AG09319 (cell line): ENCODE measurements at regions not wholly inside any gene's neighbourhood (a gene's known extent, or its start where the extent isn't known, plus 50 kb on each side); places are given as distances from the start of the nearest gene placed in this dataset.
"Not testable (repeated sequence)": the region's sequence is repeated elsewhere in the genome, so short reads cannot be mapped to it uniquely, and the experiment has no call there.

Experiments used
- DNase-seq: peaks from one replicate; pipeline ENCODE4 v3.0.0-alpha.2; 2010; ENCODE audit warnings: low read depth; ENCODE audit errors: extremely low read depth
- TF ChIP-seq, protein P1 (sequence below): IDR thresholded peaks from 2 replicates; pipeline ENCODE4 v1.5.1; 2011; ENCODE audit warnings: low read depth, mild to moderate bottlenecking, inconsistent platforms, low read length, moderate library complexity

DNA sequence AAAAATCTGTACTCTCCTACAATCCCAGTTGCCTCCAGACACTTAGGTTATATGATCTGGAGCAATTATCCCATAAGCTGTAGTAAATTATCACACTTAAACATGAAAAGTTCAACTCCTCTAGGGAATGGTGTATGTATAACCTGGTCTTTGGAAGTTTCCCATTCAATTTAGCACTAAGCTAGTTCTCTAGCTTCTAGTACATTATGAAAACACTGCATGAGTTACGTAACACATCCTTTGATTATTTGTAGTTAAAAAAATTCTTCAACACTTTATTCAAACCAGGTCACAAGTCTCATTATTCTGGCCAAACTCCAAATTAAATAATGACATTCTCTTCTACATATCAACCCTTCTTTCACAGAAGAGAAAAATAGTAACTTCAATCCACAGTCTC lies 827.0 kb upstream of the ADAMTS5 start:
- TF ChIP-seq, protein P1, sequence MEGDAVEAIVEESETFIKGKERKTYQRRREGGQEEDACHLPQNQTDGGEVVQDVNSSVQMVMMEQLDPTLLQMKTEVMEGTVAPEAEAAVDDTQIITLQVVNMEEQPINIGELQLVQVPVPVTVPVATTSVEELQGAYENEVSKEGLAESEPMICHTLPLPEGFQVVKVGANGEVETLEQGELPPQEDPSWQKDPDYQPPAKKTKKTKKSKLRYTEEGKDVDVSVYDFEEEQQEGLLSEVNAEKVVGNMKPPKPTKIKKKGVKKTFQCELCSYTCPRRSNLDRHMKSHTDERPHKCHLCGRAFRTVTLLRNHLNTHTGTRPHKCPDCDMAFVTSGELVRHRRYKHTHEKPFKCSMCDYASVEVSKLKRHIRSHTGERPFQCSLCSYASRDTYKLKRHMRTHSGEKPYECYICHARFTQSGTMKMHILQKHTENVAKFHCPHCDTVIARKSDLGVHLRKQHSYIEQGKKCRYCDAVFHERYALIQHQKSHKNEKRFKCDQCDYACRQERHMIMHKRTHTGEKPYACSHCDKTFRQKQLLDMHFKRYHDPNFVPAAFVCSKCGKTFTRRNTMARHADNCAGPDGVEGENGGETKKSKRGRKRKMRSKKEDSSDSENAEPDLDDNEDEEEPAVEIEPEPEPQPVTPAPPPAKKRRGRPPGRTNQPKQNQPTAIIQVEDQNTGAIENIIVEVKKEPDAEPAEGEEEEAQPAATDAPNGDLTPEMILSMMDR = no peak
- DNase-seq = no peak

DNA sequence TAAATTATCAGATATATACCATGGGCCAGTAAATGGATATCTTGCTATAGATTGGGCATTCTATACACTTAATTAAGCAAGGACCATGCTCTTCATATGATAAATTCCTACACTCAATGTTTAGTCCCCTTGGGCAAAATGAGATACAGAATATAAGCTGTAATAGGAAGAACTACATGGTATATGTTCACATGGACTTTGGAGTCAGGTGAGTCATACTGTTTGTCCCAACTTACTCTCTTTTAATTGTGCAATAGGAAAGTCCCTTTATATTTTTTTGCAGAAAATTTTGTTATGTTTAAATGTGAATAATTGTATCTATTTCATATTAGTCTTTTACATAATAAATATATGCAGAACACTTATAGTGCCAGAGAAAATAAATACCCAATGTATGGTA lies 820.2 kb upstream of the ADAMTS5 start:
- no peak for DNase-seq
- TF ChIP-seq, protein P1 = no peak

DNA sequence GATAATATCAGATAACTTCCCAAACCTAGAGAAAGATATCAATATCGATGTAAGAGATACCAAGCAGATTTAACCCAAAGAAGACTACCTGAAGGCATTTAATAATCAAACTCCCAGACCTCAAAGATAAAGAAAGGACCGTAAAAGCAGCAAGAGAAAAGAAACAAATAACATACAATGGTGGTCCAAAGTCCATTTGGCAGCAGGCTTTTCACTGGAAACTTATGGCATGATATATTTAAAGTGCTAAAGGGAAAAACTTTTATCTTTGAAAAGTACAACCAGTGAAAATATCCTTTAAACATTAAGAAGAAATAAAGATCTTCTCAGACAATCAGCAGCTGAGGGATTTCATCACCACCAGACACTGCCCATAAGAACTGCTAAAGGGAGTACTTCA lies 812.7 kb upstream of the ADAMTS5 start:
- DNase-seq = no peak
- TF ChIP-seq, protein P1 = no peak

DNA sequence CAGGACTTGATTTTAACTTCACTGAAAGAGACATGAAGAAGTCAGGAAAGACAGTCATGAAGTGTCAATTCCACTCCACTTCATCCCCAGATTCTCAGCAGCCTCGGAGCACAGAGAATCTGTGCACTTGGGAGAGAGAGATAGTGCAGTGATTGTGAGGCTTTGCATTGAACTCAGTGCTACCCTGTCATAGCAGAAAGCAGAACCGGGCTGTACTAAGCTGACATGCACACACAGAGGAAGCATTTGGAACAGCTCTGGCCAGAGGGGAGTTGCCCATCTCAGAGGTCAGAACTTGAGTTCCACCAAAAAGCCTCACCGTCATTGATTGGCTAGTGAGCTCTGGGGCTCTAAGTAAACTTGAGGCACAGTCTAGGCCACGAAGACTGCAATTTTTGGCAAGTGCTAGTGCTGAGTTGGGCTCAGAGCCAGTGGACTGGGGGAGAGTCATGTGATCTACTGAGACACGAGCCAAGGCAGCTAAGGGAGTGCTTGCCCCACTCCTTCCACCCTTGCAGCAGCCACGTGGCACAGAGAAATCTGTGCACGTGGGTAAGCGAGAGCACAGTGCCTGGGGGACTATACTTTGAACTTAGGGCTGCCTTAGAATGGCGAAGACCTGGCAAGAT lies 810.2 kb upstream of the ADAMTS5 start:
- DNase-seq = no peak
- TF ChIP-seq, protein P1 = no peak

DNA sequence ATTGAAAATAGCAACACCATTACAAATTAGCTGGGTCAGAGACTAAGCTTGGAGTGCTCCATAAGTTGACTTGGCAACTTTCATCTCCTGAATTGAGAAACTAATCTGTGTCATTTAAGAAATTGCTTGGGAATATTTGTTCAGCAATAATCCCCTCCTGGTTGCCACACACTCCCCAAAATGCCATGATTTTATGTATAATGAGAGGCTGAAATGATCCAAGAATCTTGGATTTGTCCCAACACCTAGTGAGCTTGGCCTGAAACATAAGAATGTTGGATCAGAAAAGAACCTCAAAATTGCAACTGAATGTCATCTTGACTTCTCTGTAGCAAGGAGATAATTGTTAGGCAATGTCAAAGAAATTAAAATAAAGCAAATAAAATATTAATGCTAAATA lies 805.9 kb upstream of the ADAMTS5 start:
- DNase-seq = peak; percentile 43
- TF ChIP-seq, protein P1 = no peak

DNA sequence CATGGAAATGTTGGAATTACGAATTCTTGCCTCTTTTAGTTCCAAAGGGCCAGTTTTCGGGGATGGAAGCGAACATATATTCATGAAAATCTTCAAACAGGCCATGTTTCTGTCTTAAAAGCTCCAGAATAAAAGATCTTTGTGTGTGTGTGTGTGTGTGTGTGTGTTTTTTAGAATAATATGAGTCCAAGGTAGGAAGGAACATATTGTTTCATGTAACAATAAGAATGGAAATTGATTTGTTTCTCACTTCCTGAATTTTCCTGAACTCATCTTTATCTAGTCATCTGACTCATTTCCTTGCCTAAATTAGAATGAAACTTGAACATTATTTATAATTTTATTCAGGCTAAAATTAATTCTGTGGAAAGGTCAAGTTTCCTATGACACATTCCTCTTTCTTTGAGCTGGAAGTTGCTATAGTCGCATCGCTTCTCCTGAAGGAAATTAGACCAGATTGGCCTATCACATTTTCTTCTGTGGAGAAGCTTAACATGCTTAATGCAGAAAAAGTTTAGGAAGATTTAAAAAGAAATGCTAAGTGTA lies 805.1 kb upstream of the ADAMTS5 start:
- DNase-seq = no peak
- TF ChIP-seq, protein P1 = no peak

DNA sequence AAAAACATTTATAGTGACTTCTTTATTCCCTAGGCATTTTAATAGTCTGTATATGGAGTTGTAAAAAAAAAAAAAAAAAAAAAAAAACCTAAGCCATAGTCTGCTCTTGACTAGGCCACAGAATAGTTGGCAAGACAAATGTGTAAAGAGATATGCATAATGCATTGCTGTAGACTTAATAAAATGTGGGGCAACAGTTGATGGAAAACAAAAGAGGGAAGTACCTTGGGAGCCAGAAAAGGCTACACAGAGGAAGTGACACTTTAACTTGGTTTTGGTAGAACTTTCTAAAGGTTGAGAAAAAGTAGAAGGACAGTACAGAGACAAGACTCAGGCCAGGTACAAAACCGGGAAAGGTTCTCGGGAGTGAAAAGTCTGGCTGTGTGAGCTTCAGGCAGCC lies 802.9 kb upstream of the ADAMTS5 start:
- no peak for DNase-seq

DNA sequence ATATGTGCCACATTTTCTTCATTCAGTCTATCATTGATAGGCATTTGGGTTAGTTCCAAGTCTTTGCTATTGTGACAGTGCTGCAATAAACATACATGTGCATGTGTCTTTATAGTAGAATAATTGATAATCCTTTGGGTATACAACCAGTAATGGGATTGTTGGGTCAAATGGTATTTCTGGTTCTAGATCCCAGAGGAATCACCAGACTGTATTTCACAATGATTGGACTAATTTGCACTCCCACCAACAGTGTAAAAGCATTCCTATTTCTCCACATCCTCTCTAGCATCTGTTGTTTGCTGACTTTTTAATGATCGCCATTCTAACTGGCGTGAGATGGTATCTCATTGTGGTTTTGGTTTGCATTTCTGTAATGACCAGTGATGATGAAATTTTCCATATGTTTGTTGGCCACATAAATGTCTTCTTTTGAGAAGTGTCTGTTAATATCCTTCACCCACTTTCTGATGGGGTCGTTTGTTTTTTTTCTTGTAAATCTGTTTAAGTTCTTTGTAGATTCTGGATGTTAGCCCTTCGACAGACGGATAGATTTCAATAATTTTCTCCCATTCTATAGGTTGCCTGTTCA lies 801.3 kb upstream of the ADAMTS5 start:
- not testable (repeated sequence) for DNase-seq

More for the DNA sequence above, 802.9 kb upstream of the ADAMTS5 start:
- TF ChIP-seq, protein P1 = no peak
